ENCODE measurements at regions not wholly inside any gene's neighbourhood (a gene's known extent, or its start where the extent isn't known, plus 50 kb on each side); places are given as distances from the start of the nearest gene placed in this dataset.
"Not testable (repeated sequence)": the region's sequence is repeated elsewhere in the genome, so short reads cannot be mapped to it uniquely, and the experiment has no call there.

GRCh38 chr11:29623144-29623722 is 393.6 kb downstream of the KCNA4 start:
- no peak for TF ChIP-seq POLR2AphosphoS5 (IDR thresholded peaks at IDR 0.05; ENCODE audit: low read depth, low read length)
- no peak for TF ChIP-seq TAF1 (IDR thresholded peaks at IDR 0.05; ENCODE audit: borderline replicate concordance, low read depth, low read length)
- TF ChIP-seq POLR2A (IDR thresholded peaks at IDR 0.05; ENCODE audit: low read depth, low read length) = no peak
- DNase-seq (ENCODE audit: insufficient read length) (no peak), FAIRE-seq (no peak)

- no peak for DNase-seq (ENCODE audit: insufficient read length)
- FAIRE-seq = no peak
- no peak for TF ChIP-seq POLR2AphosphoS5 (IDR thresholded peaks at IDR 0.05; ENCODE audit: low read depth, low read length)
- TF ChIP-seq TAF1 (IDR thresholded peaks at IDR 0.05; ENCODE audit: borderline replicate concordance, low read depth, low read length) = no peak
- TF ChIP-seq POLR2A (IDR thresholded peaks at IDR 0.05; ENCODE audit: low read depth, low read length) = no peak
Observed at GRCh38 chr11:29616611-29617010, 400.2 kb downstream of the KCNA4 start.

- FAIRE-seq (no peak), DNase-seq (ENCODE audit: insufficient read length) (no peak)
- TF ChIP-seq POLR2AphosphoS5 (IDR thresholded peaks at IDR 0.05; ENCODE audit: low read depth, low read length) = no peak
- TF ChIP-seq TAF1 (IDR thresholded peaks at IDR 0.05; ENCODE audit: borderline replicate concordance, low read depth, low read length) = no peak
- no peak for TF ChIP-seq POLR2A (IDR thresholded peaks at IDR 0.05; ENCODE audit: low read depth, low read length)
Observed at GRCh38 chr11:29612423-29612822, 404.4 kb downstream of the KCNA4 start.

- TF ChIP-seq POLR2AphosphoS5 (IDR thresholded peaks at IDR 0.05; ENCODE audit: low read depth, low read length) = no peak
- no peak for TF ChIP-seq POLR2A (IDR thresholded peaks at IDR 0.05; ENCODE audit: low read depth, low read length)
- no peak for TF ChIP-seq TAF1 (IDR thresholded peaks at IDR 0.05; ENCODE audit: borderline replicate concordance, low read depth, low read length)
- no peak for FAIRE-seq
Observed at GRCh38 chr11:29606330-29607031, 410.3 kb downstream of the KCNA4 start.

GRCh38 chr11:29600151-29600575 is 416.7 kb downstream of the KCNA4 start:
- not testable (repeated sequence) for DNase-seq (ENCODE audit: insufficient read length); FAIRE-seq

More at GRCh38 chr11:29606330-29607031, 410.3 kb downstream of the KCNA4 start:
- no peak for DNase-seq (ENCODE audit: insufficient read length)

- TF ChIP-seq POLR2A (IDR thresholded peaks at IDR 0.05; ENCODE audit: low read depth, low read length) = no peak
- TF ChIP-seq POLR2AphosphoS5 (IDR thresholded peaks at IDR 0.05; ENCODE audit: low read depth, low read length) = no peak
- no peak for TF ChIP-seq TAF1 (IDR thresholded peaks at IDR 0.05; ENCODE audit: borderline replicate concordance, low read depth, low read length)
- no peak for DNase-seq (ENCODE audit: insufficient read length)
- FAIRE-seq = no peak
Observed at GRCh38 chr11:29584342-29584741, 432.5 kb downstream of the KCNA4 start.

- FAIRE-seq (no peak), DNase-seq (ENCODE audit: insufficient read length) (no peak)
- TF ChIP-seq POLR2A (IDR thresholded peaks at IDR 0.05; ENCODE audit: low read depth, low read length) (no peak), TAF1 (IDR thresholded peaks at IDR 0.05; ENCODE audit: borderline replicate concordance, low read depth, low read length) (no peak), POLR2AphosphoS5 (IDR thresholded peaks at IDR 0.05; ENCODE audit: low read depth, low read length) (no peak)
Observed at GRCh38 chr11:29578806-29579205, 438.0 kb downstream of the KCNA4 start.

GRCh38 chr11:29564486-29564885 is 452.3 kb downstream of the KCNA4 start:
- DNase-seq (ENCODE audit: insufficient read length) = no peak
- TF ChIP-seq TAF1 (IDR thresholded peaks at IDR 0.05; ENCODE audit: borderline replicate concordance, low read depth, low read length) (no peak), POLR2AphosphoS5 (IDR thresholded peaks at IDR 0.05; ENCODE audit: low read depth, low read length) (no peak), POLR2A (IDR thresholded peaks at IDR 0.05; ENCODE audit: low read depth, low read length) (no peak)
- FAIRE-seq = no peak

- FAIRE-seq (no peak), DNase-seq (ENCODE audit: insufficient read length) (no peak)
- TF ChIP-seq TAF1 (IDR thresholded peaks at IDR 0.05; ENCODE audit: borderline replicate concordance, low read depth, low read length) (no peak), POLR2A (IDR thresholded peaks at IDR 0.05; ENCODE audit: low read depth, low read length) (no peak), POLR2AphosphoS5 (IDR thresholded peaks at IDR 0.05; ENCODE audit: low read depth, low read length) (no peak)
Observed at GRCh38 chr11:29562183-29562582, 454.6 kb downstream of the KCNA4 start.

- TF ChIP-seq POLR2AphosphoS5 (IDR thresholded peaks at IDR 0.05; ENCODE audit: low read depth, low read length) = no peak
- no peak for TF ChIP-seq TAF1 (IDR thresholded peaks at IDR 0.05; ENCODE audit: borderline replicate concordance, low read depth, low read length)
- TF ChIP-seq POLR2A (IDR thresholded peaks at IDR 0.05; ENCODE audit: low read depth, low read length) = no peak
- DNase-seq (ENCODE audit: insufficient read length) (no peak), FAIRE-seq (no peak)
Observed at GRCh38 chr11:29553990-29554389, 462.8 kb downstream of the KCNA4 start.

GRCh38 chr11:29538339-29539036 is 478.3 kb downstream of the KCNA4 start:
- FAIRE-seq (no peak), DNase-seq (ENCODE audit: insufficient read length) (no peak)
- TF ChIP-seq TAF1 (IDR thresholded peaks at IDR 0.05; ENCODE audit: borderline replicate concordance, low read depth, low read length) (no peak), POLR2A (IDR thresholded peaks at IDR 0.05; ENCODE audit: low read depth, low read length) (no peak), POLR2AphosphoS5 (IDR thresholded peaks at IDR 0.05; ENCODE audit: low read depth, low read length) (no peak)

- DNase-seq (ENCODE audit: insufficient read length) (no peak), FAIRE-seq (no peak)
- TF ChIP-seq POLR2A (IDR thresholded peaks at IDR 0.05; ENCODE audit: low read depth, low read length) = no peak
- TF ChIP-seq TAF1 (IDR thresholded peaks at IDR 0.05; ENCODE audit: borderline replicate concordance, low read depth, low read length) = no peak
- TF ChIP-seq POLR2AphosphoS5 (IDR thresholded peaks at IDR 0.05; ENCODE audit: low read depth, low read length) = no peak
Observed at GRCh38 chr11:29534836-29535235, 482.0 kb downstream of the KCNA4 start.
